Fibroblast of skin of scalp (primary cell): ENCODE measurements at regions not wholly inside any gene's neighbourhood (a gene's known extent, or its start where the extent isn't known, plus 50 kb on each side); places are given as distances from the start of the nearest gene placed in this dataset.

Experiments
- DNase-seq: peaks from one replicate; pipeline ENCODE4 v3.0.0-alpha.2; 2013

DNA sequence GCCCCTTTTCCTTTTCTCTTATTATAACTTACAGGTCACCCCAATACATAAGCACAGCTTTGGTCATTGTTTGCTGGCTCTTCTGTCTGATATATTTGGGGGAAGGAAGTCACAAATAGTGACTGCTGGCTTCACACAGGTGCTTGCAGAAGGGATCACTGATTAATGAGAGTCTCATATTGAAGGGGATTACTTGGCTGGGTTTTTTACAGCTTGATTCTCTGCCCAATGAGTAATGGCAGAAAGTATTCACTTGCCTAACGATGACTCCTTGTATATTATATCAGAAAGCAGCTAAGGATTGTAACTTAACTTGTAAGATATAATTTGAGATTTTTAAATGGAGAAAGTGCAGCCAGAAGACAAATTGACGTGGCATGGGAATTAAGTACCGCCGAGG is 119.3 kb upstream of the PFN2 start:
- no peak for DNase-seq

DNA sequence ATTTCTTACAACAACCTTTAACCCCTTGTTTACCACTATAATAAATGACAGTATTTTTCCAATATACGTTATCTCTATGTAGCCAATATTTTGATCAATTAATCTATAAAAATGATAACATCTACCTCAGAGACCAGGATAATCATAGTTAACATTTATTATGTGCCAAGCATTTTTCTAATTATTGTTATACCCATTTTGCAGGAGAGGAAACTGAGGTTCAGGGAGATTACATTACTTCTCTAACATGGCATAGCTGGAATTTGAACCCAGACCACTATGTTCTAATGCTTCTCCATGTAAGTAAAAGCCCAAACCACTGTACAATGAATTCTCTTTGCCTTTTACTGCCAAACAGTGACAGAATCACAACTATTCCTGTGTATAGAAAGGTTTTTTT is 113.4 kb upstream of the PFN2 start:
- no peak for DNase-seq

DNA sequence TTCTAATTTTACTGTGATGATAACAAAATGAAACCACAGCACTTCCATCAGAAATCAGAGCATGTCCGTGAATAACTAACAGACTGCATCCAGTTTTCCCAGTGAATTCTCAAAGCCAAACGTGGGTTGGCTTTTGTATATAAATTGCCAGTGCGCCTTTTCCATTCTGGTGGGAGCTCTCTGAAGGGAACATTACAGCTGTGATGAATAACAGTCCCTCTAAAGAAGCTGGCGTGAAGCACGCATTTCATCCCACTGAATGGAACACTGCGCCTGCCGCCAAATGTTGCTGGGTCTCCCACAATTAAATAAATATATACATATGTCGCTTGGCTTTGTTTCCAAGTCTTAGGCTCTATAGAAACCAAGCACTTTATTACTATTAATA is 113.0 kb upstream of the PFN2 start:
- peak; percentile 76 for DNase-seq

DNA sequence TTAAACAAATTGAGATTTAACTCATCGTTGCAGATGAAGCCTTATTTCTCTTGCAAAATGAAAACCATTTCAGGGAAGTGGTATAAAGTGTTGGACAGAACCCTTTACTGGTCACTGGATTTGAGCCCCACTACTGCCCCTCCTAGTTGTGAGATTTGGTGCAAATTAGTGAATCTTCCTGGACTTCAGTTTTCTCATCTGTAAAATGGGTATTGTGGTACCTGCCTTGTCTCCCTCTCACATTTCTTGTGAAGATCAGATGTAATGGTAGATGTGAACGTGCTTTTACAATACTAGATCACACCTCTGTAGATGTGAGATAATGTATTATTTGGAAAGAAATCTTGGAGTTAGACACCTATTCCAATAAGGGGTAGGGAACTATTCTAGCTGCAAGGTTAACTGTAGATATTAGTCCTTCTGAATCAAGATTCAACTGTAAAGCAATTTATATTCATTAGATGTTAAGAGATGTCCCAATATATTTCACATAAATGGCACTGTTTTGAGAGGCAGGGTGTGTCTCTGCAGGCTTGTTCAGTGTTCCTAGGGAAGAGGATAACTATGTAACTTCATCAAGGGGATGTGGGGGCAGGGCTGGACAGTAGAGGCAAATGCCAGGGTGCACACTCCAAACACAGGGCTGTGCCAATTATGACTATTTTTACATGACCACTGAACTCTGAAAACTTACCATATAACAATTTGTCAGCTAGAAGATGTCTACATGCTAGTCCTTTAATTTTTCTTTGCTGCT is 112.4 kb upstream of the PFN2 start:
- DNase-seq: no peak

DNA sequence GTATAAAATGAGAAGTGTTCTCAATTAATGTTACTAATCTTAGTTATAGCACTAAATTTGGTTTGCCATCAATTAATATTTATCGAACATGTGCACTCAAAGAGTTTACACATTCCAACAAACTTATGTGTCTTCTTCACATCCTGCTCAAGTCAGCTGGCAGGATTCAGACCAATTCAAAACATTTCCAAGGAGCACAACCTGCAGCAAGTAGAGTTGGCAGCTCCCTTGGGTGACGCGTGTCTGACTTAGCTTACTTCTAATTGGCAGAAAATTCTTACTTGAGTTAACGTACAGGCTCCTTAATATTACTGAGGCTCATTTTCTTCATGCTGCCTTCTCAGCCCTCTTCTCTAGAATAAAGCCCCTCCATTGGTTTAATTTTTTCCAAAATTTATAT is 110.4 kb upstream of the PFN2 start:
- DNase-seq: peak; percentile 58

DNA sequence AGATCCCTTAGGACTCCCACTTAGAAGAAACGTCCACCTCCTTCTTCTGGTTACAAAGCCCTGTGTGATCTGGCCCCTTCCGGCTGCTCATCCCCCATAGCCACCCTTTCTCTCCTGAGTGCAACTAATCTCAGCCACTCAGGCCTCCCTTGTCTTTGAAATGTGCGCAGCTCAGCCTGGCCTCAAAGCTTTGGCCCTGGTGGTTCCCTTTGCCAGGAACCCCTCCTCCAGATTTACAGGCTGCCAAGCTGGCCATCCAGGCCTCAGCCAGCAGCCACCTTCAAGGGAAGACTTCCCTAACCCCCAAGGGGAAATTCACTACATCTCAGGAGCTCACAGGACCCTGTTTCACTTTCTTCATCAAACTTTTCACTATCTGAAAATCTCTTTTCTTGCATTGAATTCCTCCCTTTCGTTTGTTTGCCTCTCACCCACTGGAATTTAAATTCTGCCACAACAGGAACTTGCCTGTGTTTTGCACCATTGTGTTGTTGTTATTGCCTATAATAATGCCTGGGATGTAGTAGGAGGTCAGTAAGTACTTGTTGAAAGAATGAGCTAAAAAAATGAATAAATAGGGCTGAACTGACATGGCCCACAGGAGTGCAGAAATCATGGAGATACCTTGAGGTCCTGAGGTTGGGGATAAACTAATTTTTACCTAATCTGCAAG is 109.5 kb upstream of the PFN2 start:
- no peak for DNase-seq

DNA sequence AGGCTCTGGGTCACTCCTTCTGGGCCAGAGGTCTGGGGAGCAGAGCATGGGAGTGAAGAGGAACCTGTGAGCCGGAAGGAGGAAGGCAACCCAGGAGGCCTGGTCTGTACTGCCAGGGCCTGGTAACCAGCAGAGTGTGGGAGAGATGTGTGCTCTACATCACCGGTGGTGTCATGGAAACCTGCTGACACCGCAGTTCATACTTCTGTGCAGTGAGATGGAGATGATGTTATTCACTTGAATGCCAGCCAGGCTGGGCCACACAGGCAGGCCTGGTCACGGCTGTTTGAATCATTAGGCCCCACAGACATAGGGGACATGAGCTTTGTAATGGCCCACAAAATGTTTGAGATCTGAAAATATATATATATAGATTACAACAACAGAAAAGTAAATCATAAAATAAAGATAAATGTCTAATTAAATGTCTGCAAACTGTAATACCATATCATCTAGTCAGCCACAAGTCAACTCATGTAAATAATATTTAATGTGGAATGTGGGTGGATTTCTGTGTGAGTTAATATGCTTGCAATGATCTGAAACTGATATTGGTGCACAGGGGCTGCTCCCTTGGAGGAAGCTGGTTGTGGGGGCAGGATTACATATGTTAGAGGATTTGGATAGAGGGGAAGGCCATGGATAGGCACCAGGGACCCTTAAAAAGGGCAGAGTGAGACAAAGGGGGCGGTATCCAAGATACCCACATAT is 108.5 kb upstream of the PFN2 start:
- peak; percentile 96 for DNase-seq

DNA sequence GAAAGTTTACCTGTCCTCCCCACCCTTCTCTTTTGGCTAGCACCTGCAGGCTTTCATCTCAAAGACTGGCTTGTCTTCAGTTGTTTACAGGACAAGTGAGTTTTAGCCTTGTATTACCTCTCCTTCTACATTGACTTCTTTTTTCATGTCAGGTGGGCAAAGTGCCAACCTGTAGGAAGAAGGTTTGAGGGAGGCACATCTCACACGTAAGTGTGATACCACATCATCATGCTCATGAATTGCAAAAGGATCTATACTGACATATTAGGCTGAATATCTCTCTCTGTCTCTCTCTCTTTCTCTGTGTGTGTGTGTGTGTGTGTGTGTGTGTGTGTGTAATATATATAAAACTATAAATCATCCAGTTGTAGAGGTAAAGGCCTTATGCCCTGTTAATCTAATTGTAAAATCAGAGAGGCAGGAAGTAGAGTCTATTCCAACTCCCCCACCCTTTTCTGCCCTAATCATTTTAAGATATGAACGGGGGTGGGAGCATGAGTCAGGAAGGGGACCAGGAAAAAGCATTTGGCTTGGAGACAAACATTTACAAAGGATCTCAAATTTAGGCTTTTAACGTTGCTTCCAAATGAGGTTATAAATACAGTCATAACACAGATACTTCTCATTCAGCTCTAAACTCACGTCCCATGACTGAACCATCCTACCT is 107.0 kb upstream of the PFN2 start:
- peak; percentile 59 for DNase-seq

DNA sequence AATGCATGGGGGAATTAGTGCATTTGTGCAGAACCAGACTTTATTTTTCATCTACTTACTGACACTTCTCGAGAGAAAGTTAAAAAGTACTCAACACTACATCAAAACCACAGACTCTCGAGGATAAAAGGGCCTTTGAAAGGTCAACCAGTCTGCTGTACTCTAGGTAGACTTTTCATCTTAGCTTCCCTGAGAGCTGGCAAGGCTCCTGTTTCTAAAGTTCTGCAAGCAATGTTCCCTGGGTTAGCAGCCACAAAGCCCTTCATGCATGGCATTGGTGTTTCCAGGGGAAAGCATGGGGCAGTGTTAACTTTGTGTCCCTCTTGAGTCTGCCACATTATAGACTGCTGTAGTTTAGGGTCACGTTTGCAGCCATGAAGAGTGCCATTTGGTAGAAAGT is 106.4 kb upstream of the PFN2 start:
- DNase-seq: no peak

DNA sequence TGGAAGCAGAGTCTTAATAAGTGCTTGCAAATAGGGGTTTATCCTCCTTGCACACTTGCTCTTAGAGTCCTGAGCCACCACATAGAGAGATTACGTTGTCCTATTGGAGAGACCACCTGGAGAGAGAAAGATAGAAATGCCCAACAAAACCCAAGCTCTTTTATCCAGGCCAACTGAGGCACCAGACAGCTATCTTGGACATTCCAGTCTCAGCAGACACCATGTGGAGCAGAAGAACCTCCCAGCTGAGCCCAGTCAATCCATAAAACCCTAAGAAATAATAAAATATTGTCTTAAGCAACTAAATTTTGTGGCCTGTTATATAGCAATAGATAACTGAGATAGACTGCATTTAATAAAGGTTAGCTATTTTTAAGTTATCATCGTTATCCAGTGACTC is 105.7 kb upstream of the PFN2 start:
- DNase-seq: no peak

DNA sequence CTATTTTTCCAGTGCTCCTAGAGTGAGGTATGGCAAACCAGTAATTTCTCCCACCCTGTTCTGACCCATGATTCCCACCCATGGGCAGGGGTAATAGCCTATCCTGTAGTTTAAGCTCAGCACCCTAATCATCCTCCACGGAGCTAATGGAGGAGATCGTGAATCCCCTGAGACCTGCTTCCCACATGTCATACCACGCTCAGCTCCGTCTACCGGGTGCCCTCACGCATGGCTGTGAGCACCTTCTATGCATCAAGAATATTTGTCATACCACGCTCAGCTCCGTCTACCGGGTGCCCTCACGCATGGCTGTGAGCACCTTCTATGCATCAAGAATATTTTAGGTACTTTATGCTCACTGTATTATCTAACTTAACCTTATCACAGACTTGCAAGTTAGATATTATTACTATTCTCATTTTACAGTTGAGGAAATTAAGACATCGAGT is 104.7 kb upstream of the PFN2 start:
- no peak for DNase-seq

DNA sequence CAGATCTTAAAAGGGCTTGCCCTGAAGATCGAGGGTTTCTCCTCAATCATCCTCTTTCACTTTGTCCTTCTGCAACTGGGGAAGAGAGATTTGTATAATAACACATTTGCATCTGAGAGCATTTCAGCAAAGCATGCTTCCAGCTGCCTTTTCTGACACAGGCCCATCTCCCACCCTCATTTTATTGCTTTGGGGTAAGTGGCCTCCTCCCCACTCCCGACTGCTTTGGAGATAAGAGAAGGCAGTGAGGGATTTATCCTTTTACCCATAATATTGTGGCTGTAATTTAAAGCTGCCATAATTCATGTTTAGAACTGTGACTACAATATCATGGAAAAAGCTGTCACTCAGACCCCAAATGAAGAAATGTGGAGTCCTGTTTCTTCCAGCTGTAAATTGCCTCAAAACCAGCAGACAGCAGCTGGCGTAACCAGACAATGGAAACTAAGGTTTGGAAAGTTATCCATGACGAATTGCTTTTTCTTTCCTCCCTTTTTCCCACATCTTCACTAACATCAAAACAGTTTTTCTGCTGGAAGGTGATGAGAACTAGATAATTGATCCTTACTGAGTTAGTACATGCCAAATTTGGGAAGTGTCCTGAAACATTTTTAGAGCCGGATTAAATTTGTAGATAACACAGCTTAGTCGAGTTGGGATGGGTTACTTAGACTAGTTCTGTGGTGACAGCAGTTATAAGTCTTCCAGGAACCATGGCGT is 104.2 kb upstream of the PFN2 start:
- no peak for DNase-seq

DNA sequence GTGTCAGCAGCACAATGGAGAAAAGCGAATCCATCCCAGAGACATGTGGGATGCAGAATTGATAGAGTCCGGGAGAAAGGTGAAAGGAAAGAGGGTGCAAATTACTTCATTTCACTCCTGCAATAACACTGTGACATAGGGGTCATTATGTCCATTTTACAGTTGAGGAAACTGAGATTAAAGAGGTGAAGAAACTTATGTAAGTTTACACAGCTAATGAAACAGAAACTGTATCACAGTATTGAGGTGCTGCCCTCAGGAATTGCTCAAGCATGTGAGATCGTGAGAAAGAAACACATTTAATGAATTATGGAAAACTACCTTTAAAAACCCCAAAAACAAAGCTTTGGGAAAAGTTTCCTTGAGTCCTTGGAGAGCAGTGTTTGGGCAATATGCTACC is 103.6 kb upstream of the PFN2 start:
- no peak for DNase-seq

DNA sequence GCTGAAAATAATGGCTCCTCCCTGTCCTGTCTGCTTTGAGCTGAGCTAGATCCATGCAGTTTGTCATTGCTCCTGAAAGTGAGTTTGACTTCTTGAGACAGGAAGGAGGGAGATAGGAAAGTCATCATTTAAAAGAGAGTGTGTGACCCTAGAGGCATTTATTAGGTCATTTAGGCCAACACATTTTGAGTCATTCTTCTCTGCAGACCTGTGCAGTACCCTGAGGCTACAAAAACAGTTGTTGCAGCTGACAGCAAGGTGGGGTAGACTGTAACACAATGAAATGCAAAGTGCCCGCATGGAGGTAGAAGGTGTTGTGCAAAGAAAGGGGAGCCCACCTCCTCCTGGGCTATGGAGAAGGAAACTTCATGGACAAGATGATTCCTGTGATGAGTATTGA is 102.8 kb upstream of the PFN2 start:
- no peak for DNase-seq

DNA sequence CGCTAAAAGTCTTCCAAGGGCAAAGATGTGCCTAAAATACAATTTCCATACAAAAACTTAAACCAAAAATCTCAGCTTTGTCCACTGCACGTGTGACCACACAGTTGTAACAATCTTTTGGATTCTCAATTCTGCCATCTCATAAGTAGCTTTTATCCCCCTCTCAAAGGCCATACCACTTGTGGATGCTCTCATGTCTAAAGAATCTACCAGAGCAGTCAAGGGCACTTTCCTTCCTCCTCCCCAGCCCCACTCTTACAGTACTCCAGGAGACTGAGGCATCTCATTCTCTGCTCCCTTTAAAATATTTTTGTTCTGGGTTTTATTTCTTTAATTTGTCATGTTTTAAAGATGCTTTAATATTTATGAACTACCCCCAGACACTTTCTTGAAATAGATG is 102.3 kb upstream of the PFN2 start:
- DNase-seq: peak; percentile 70

DNA sequence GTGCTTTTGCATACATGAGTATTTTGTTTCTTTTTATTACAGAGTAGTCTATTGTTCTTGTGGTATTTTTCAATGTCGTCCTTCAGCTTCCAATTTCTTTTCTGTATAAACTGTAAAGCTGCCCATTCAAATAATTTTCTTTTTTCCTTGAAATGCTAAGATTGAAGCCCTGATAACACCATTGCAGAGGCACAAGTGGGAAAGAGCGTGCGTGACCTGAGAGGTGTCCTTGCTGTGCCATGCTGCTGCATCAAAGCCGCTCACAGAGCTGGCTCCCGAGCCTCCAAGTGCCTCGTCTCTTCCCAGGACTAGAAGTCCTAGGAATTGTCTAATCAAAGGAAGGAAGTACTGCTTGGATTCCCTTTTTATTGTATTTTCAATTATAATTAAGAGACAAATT is 101.9 kb upstream of the PFN2 start:
- no peak for DNase-seq

DNA sequence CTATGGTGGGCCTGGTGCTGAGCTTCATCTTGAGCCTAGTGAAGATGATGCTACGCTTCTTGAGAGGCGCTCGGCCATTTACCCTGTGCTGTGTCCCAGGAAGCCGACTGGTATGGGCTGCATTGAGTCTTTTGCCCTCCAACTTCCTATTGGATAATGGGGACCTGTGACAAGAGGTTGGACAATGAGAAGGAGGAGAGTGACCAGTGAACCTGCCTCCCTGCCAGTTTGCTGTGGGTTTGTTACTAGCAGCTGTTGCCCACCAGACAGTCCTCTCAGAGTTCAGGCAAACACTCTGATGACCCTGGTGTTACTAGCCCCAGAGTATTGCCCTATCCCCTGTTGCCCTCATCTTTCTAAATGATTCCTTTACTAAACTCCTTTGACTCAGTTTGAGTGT is 99.6 kb upstream of the PFN2 start:
- DNase-seq: no peak

DNA sequence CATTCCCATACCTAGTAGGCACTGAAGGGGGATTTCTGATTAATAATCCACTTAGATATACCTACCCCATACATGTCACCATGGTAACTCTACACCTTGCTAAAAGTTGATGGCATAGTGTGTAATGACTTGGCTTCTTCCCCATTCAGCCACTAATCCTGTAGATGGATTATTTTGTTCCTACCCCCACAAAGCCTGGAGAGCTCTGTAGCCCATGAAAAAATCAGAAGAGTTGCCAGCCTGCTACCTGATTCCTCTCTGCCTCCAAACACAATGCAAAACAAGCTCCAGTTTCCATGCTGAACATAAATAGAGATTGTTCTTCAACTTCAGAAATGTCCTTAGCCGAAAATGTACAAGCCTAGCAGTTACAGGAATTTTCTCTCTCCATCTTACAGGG is 98.9 kb upstream of the PFN2 start:
- DNase-seq: no peak

DNA sequence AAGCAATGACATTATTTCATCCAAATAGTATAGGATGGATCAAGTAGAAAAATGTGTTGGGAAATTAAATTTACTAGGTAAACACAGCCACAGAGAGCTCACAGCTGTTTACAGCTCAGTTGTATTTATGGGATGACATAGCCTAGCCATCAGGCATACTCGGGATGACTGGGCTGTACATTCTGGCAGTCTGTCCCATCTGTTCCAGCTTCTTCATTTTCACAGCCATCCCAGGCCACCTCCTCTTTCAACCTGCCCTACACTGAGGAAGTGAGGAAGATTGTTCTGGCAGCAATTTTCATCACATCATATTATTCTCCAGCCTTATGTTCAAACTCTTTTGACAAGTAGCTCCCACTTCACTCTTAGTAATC is 98.4 kb upstream of the PFN2 start:
- DNase-seq: no peak

DNA sequence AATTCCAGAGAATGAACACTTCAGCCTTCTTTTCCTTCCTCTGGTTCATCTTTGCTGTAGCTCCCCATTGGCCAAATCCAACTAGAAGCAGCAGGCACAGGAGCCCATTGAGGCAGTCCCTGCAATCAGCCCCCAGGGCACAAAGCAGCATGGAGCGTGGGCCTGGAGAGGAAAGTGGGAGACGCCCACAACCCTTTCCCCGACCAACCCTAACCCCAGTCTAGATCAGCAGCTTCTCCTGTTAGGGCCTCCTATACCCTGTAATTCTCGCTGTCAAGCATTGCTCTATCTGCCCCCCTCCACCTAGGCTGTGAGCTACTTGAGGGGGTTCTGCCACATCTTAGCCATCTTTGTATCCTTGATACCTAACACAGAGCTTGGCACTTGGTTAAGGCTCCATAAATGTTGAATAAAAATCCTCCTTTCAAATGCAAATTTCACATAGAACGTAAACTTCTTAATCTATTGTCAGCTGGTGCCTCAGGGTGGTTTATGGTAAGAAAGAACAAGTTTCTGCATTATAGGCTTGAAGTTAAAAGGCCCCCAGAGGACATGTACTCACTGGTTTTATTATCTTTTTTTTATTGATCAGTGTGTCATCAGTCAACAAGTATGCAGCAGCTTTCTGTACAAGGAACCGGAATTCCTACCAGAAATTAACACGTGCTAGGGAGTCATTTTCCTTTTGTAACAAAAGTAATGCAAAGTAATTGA is 97.9 kb upstream of the PFN2 start:
- DNase-seq: peak; percentile 30

DNA sequence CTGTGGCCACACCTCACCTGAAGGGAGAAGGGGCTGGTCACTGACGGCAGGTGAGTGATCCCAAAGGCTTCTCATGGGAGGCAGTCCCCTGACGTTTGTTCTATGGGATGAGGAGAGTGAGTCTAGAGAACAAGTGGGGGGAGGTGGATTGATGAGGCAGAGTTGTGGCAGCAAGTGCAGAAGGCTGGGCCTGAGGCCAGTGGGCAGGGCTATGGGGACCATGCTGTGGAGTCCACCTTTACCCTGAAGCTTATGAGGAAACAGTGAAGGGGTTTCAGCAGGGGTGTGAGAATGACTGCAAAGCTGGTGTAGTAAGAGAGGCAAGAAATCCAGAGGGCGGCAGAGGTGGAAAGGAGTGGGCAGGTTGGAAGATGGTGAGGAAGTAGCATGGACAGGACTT is 96.9 kb upstream of the PFN2 start:
- DNase-seq: no peak

DNA sequence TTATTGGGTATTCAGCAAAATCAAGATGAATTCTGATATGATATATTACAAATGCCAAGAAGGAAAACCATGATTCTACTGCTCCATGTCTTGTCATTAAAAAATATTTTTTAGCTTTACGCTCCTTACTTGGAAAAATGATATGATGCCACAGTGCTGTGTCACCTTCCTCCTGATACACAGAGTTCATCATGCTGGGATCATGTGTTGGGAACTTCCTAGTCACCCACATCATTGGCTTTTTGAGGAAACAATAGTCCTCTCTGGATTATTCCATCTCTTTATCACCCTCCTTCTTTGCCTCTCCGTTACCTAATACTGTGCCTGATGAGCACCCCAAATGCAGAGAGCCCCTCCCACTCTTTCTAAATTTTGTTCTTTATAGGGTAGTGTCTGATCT is 94.3 kb upstream of the PFN2 start:
- no peak for DNase-seq
